GM18502 (cell line): ENCODE measurements at regions not wholly inside any gene's neighbourhood (a gene's known extent, or its start where the extent isn't known, plus 50 kb on each side); places are given as distances from the start of the nearest gene placed in this dataset.

Experiments used
- ATAC-seq: cut with Tn5 transposase; IDR thresholded peaks from one replicate; pipeline ENCODE4 v1.9.1; 2021; ENCODE audit warnings: mild to moderate bottlenecking; ENCODE audit not compliant: unreplicated experiment, poor library complexity

GRCh38 chr5:116650544-116650943 lies 75.9 kb upstream of the SEMA6A start:
- no peak for ATAC-seq

- no peak for ATAC-seq
These were observed 72.1 kb upstream of the SEMA6A start for GRCh38 chr5:116646611-116647289.

DNA sequence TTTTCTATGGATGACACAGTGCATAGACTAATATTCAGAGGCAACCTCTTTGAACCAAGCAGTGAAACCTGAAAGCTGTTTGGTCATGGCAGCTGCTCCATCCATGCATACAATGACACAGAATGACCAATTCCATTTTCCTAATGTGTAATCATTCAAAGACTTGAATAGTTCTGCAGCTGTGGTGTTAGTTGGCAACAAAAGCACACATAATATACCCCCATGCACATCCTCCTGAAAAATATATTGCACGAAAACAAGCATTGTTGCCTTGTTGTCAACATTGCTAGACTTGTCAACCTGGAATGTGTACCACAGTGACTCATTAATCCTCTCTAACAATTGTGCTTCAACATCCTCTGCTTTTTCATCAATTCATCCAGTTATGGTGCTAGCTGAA lies 71.0 kb upstream of the SEMA6A start:
- ATAC-seq, result peak; percentile 83

GRCh38 chr5:116640236-116640635 lies 65.6 kb upstream of the SEMA6A start:
- no peak for ATAC-seq

GRCh38 chr5:116637149-116637740 lies 62.6 kb upstream of the SEMA6A start:
- no peak for ATAC-seq

- ATAC-seq, result no peak
These were observed 58.3 kb upstream of the SEMA6A start for GRCh38 chr5:116632890-116633289.

DNA sequence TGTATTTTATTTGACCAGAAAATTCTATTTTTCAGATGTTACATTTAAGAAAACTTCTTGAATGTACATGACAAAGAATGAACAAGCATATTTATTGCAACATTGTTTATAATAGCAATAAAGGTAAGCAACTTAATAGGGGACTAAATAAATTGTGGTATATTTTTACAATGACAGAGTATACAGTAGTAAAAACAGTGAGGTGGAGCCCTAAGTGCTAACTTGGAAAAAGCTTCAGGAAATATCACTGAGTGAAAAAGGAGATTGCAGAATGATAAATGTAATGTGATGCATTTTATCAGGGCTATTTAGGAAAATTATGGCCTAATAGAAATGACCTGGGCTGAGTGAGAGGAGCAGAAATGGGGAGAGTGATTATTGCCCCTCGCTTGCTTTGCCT lies 56.5 kb upstream of the SEMA6A start:
- no peak for ATAC-seq

DNA sequence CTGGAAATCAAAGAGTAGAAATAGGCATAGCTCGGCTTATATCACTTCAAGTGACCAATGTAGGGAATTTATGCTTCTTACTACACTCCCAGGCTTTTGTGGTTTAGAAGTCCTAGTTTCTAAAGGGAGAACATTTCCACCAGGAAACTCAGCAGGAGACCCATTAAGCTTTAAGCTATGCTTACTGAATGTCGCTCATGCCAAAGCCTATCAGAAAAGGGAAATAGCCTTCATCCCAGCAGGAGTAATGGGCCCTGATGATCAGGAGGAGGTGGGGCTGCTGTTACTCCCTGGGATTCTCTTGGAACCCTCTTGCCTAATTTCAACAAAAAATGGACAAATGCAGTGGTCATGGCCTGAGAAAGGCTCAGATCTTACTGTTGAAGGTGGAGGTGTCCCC lies 54.5 kb upstream of the SEMA6A start:
- ATAC-seq, result no peak

DNA sequence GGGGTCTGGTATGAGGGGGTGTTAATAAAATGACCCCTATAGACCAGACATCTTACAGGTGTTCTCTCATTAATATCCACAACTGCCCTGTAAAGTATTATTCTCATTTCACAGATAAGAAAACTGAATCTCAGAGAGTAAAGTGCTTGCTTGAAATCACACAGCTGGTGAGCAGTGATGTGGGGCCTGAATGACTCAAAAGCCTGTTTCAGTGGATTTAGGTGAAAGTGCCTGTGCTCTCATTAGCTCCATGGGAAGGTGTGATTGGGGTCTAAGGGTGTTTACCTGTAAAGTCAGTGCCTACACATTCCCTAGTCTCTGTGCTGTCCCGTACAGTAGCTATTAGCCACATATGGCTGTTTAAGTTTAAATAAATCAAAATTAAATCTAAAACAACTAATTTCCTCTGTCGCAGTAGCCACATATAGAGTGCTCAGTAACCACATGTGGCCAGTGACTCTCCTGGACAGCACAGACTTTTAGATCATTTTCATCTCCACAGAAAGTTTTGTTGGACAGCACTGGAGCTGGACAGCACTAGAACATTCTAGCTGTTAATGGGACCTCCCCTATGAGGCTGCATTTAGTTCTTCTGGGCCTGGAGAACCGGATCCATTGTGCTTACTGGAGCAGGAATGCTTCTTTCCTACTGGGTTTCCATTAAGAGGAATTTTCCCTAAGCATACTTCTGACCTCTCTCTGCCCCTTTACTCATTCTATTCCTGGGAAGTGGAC lies 52.5 kb upstream of the SEMA6A start:
- peak; percentile 93 for ATAC-seq

DNA sequence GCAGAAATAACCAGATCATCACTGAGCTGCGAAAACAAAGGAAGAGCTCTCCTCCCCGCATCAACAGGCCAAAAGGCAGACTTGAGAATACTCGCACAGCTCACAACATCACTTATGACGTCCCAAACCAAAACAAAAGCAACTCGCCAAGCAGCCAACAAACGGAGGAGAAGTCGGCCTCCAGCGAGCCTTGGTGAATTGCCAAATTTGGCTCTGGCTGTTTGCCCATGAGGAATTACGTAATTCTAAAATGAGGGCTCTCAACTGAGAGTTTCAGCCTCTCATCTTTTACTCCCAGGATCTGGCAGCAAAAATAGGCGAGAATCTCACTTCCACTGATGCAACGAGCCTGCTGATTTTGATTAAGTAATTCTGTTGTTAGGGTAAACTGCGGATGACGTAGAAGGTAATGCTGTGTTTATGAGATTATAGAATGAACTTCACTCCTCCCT lies 51.7 kb upstream of the SEMA6A start:
- no peak for ATAC-seq
